ENCODE measurements at regions not wholly inside any gene's neighbourhood (a gene's known extent, or its start where the extent isn't known, plus 50 kb on each side); places are given as distances from the start of the nearest gene placed in this dataset.

DNA sequence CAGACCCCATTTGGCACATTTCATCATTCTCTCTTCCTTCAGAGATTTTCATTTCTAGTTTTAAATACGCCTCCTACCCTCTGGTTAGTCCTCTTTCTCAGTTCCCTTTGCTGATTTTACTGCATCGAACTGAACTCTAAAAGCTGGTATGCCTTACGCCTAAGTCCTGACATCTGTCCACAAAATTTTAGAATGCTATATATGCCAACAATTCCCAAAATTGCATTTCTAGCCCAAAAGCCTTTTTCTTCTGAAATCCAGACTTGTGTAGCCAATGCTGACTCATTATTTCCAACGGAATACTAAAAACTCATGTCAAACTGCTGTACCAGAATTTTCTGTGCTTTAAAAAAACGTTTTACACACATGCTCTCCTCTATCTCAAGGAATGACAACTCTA is 1124.4 kb upstream of the TENM4 start:
- no TSS peak for BruUV-seq (replicated peaks)

More for the DNA sequence above, 1124.4 kb upstream of the TENM4 start:
- Histone ChIP-seq H3K27me3 (replicated peaks in 1 of 2; ENCODE audit: control insufficient read depth in 2 of 2, insufficient read depth in 2 of 2, low read length in 1 of 2) (no peaks in the 10 kb centered on the region), H3K9ac (ENCODE audit: control insufficient read depth, insufficient read depth, low read length) (no peak overlapping the region), H3K4me2 (ENCODE audit: control insufficient read depth, insufficient read depth) (no peak overlapping the region), H3K4me3 (no peak overlapping the region), H3K9me3 (replicated peaks; ENCODE audit: control insufficient read depth, insufficient read depth, low read length) (no peaks in the 10 kb centered on the region), H3K36me3 (ENCODE audit: control insufficient read depth in 2 of 2, insufficient read depth in 2 of 2, low read length in 1 of 2) (no peaks in the 10 kb centered on the region), H3K79me2 (ENCODE audit: control insufficient read depth, insufficient read depth, low read length) (no peaks in the 10 kb centered on the region), H3K27ac (ENCODE audit: control insufficient read depth, insufficient read depth) (no peak overlapping the region), H2AFZ (ENCODE audit: control insufficient read depth, low read depth, low read length) (no peak overlapping the region), H4K20me1 (ENCODE audit: control insufficient read depth, insufficient read depth) (no peaks in the 10 kb centered on the region), H3K4me1 (ENCODE audit: control insufficient read depth, insufficient read depth, low read length) (no peaks in the 10 kb centered on the region)
- ChIA-PET SMC1A (ENCODE audit: uncharacterized antibody, unreplicated experiment) (no interaction called here), CTCF (no interaction called here), RAD21 (ENCODE audit: unreplicated experiment) (no interaction called here), POLR2A (interaction anchor here (0.5 kb wide), 1 partner anchor 28 kb away, joined by 6 read pairs; no protein-coding TSS in a partner anchor)
- FAIRE-seq (no peak), ATAC-seq (no peak), DNase-seq (ENCODE audit: low read depth, low spot score) (no peak)
- WGBS (ENCODE audit: insufficient coverage, insufficient replicate concordance, low lambda C conversion rate, missing lambda C conversion rate), result 21% methylated on average over 5 of the region's 5 CpGs
- in situ Hi-C loops (cut with MboI) (no loop called here), intact Hi-C loops (cut with micrococcal nuclease; ENCODE audit: unreplicated experiment) (no loop called here)
- no peak for TF ChIP-seq POU2F2 (IDR thresholded peaks at IDR 0.05; ENCODE audit: borderline replicate concordance, low read depth, low read length)
- no peak for TF ChIP-seq ZNF24 (IDR thresholded peaks at IDR 0.05)
- TF ChIP-seq, protein P1, sequence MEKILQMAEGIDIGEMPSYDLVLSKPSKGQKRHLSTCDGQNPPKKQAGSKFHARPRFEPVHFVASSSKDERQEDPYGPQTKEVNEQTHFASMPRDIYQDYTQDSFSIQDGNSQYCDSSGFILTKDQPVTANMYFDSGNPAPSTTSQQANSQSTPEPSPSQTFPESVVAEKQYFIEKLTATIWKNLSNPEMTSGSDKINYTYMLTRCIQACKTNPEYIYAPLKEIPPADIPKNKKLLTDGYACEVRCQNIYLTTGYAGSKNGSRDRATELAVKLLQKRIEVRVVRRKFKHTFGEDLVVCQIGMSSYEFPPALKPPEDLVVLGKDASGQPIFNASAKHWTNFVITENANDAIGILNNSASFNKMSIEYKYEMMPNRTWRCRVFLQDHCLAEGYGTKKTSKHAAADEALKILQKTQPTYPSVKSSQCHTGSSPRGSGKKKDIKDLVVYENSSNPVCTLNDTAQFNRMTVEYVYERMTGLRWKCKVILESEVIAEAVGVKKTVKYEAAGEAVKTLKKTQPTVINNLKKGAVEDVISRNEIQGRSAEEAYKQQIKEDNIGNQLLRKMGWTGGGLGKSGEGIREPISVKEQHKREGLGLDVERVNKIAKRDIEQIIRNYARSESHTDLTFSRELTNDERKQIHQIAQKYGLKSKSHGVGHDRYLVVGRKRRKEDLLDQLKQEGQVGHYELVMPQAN (conservative IDR thresholded peaks at IDR 0.05), result no peak
- TF ChIP-seq, protein P2, sequence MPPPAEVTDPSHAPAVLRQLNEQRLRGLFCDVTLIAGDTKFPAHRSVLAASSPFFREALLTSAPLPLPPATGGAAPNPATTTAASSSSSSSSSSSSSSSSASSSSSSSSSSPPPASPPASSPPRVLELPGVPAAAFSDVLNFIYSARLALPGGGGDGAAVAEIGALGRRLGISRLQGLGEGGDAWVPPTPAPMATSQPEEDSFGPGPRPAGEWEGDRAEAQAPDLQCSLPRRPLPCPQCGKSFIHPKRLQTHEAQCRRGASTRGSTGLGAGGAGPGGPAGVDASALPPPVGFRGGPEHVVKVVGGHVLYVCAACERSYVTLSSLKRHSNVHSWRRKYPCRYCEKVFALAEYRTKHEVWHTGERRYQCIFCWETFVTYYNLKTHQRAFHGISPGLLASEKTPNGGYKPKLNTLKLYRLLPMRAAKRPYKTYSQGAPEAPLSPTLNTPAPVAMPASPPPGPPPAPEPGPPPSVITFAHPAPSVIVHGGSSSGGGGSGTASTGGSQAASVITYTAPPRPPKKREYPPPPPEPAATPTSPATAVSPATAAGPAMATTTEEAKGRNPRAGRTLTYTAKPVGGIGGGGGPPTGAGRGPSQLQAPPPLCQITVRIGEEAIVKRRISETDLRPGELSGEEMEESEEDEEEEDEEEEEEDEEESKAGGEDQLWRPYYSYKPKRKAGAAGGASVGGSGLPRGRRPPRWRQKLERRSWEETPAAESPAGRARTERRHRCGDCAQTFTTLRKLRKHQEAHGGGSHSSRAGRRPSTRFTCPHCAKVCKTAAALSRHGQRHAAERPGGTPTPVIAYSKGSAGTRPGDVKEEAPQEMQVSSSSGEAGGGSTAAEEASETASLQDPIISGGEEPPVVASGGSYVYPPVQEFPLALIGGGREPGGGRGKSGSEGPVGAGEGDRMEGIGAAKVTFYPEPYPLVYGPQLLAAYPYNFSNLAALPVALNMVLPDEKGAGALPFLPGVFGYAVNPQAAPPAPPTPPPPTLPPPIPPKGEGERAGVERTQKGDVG (CRISPR knock-in tag; IDR thresholded peaks at IDR 0.05), result no peak
- TF ChIP-seq, protein P3, sequence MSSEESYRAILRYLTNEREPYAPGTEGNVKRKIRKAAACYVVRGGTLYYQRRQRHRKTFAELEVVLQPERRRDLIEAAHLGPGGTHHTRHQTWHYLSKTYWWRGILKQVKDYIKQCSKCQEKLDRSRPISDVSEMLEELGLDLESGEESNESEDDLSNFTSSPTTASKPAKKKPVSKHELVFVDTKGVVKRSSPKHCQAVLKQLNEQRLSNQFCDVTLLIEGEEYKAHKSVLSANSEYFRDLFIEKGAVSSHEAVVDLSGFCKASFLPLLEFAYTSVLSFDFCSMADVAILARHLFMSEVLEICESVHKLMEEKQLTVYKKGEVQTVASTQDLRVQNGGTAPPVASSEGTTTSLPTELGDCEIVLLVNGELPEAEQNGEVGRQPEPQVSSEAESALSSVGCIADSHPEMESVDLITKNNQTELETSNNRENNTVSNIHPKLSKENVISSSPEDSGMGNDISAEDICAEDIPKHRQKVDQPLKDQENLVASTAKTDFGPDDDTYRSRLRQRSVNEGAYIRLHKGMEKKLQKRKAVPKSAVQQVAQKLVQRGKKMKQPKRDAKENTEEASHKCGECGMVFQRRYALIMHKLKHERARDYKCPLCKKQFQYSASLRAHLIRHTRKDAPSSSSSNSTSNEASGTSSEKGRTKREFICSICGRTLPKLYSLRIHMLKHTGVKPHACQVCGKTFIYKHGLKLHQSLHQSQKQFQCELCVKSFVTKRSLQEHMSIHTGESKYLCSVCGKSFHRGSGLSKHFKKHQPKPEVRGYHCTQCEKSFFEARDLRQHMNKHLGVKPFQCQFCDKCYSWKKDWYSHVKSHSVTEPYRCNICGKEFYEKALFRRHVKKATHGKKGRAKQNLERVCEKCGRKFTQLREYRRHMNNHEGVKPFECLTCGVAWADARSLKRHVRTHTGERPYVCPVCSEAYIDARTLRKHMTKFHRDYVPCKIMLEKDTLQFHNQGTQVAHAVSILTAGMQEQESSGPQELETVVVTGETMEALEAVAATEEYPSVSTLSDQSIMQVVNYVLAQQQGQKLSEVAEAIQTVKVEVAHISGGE (CRISPR knock-in tag; IDR thresholded peaks at IDR 0.05), result no peak
- TF ChIP-seq, protein P4, sequence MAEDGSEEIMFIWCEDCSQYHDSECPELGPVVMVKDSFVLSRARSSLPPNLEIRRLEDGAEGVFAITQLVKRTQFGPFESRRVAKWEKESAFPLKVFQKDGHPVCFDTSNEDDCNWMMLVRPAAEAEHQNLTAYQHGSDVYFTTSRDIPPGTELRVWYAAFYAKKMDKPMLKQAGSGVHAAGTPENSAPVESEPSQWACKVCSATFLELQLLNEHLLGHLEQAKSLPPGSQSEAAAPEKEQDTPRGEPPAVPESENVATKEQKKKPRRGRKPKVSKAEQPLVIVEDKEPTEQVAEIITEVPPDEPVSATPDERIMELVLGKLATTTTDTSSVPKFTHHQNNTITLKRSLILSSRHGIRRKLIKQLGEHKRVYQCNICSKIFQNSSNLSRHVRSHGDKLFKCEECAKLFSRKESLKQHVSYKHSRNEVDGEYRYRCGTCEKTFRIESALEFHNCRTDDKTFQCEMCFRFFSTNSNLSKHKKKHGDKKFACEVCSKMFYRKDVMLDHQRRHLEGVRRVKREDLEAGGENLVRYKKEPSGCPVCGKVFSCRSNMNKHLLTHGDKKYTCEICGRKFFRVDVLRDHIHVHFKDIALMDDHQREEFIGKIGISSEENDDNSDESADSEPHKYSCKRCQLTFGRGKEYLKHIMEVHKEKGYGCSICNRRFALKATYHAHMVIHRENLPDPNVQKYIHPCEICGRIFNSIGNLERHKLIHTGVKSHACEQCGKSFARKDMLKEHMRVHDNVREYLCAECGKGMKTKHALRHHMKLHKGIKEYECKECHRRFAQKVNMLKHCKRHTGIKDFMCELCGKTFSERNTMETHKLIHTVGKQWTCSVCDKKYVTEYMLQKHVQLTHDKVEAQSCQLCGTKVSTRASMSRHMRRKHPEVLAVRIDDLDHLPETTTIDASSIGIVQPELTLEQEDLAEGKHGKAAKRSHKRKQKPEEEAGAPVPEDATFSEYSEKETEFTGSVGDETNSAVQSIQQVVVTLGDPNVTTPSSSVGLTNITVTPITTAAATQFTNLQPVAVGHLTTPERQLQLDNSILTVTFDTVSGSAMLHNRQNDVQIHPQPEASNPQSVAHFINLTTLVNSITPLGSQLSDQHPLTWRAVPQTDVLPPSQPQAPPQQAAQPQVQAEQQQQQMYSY (CRISPR knock-in tag; IDR thresholded peaks at IDR 0.05), result no peak
- TF ChIP-seq CHD4 (IDR thresholded peaks at IDR 0.05), result no peak
